ENCODE measurements at regions not wholly inside any gene's neighbourhood (a gene's known extent, or its start where the extent isn't known, plus 50 kb on each side); places are given as distances from the start of the nearest gene placed in this dataset.

DNA sequence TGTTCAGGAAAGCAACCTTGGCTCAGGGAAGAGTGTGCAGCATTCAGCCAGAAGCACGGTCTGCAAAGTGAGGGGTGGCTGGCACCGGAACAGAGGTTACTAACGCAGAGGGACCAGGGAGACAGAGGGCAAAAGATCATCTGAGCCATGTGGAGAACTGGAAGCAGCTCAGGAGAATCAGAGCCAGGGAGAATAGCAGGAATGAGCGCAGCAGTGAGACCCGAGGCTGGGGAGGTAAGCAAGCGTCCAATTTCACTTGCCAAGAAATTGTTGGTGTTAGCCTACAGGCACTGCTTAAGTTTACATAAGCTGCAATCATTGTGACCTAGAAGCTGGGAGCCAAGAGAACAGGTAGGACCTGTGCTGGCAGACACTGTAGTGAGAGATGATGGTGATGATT is 372.6 kb upstream of the POU3F3 start:
- no peak for TF ChIP-seq TAF1 (IDR thresholded peaks at IDR 0.05; ENCODE audit: borderline replicate concordance, low read depth, low read length)
- no peak for TF ChIP-seq POLR2AphosphoS5 (IDR thresholded peaks at IDR 0.05; ENCODE audit: low read depth, low read length)
- TF ChIP-seq, protein P1, sequence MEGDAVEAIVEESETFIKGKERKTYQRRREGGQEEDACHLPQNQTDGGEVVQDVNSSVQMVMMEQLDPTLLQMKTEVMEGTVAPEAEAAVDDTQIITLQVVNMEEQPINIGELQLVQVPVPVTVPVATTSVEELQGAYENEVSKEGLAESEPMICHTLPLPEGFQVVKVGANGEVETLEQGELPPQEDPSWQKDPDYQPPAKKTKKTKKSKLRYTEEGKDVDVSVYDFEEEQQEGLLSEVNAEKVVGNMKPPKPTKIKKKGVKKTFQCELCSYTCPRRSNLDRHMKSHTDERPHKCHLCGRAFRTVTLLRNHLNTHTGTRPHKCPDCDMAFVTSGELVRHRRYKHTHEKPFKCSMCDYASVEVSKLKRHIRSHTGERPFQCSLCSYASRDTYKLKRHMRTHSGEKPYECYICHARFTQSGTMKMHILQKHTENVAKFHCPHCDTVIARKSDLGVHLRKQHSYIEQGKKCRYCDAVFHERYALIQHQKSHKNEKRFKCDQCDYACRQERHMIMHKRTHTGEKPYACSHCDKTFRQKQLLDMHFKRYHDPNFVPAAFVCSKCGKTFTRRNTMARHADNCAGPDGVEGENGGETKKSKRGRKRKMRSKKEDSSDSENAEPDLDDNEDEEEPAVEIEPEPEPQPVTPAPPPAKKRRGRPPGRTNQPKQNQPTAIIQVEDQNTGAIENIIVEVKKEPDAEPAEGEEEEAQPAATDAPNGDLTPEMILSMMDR (IDR thresholded peaks at IDR 0.05), result no peak
- TF ChIP-seq, protein P2, sequence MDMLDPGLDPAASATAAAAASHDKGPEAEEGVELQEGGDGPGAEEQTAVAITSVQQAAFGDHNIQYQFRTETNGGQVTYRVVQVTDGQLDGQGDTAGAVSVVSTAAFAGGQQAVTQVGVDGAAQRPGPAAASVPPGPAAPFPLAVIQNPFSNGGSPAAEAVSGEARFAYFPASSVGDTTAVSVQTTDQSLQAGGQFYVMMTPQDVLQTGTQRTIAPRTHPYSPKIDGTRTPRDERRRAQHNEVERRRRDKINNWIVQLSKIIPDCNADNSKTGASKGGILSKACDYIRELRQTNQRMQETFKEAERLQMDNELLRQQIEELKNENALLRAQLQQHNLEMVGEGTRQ (IDR thresholded peaks at IDR 0.05; ENCODE audit: borderline replicate concordance, low read depth, low read length), result no peak
- no peak for TF ChIP-seq YY1 (IDR thresholded peaks at IDR 0.05; ENCODE audit: low read depth)
- no peak for TF ChIP-seq GABPA (IDR thresholded peaks at IDR 0.05; ENCODE audit: low read depth)
- TF ChIP-seq JUND (IDR thresholded peaks at IDR 0.05), result no peak
- no peak for TF ChIP-seq EP300 (IDR thresholded peaks at IDR 0.05; ENCODE audit: borderline replicate concordance in 1 of 2, low read depth in 1 of 2, low read length in 1 of 2)
- no peak for TF ChIP-seq SIN3A (IDR thresholded peaks at IDR 0.05; ENCODE audit: borderline replicate concordance, low read depth, low read length)
